ENCODE measurements at regions not wholly inside any gene's neighbourhood (a gene's known extent, or its start where the extent isn't known, plus 50 kb on each side); places are given as distances from the start of the nearest gene placed in this dataset.

GRCh38 chr18:54086863-54087262, 137.6 kb downstream of the MBD2 start:
- Histone ChIP-seq H3K9me3 (no peaks in the 10 kb centered on the region), H3K36me3 (no peaks in the 10 kb centered on the region), H3K27ac (no peak overlapping the region), H3K4me1 (no peaks in the 10 kb centered on the region), H3K27me3 (no peaks in the 10 kb centered on the region), H3K4me3 (no peak overlapping the region)
- intact Hi-C loops (cut with DNase I): no loop called here
- TF ChIP-seq CTCF (IDR thresholded peaks at IDR 0.05): no peak
- DNase-seq (ENCODE audit: low spot score in 2 of 2): no peak

- Histone ChIP-seq H3K27ac (no peak overlapping the region), H3K9me3 (no peaks in the 10 kb centered on the region), H3K4me1 (no peaks in the 10 kb centered on the region), H3K27me3 (no peaks in the 10 kb centered on the region), H3K36me3 (no peaks in the 10 kb centered on the region), H3K4me3 (no peak overlapping the region)
- no peak for DNase-seq (ENCODE audit: low spot score in 2 of 2)
- intact Hi-C loops (cut with DNase I): no loop called here
- no peak for TF ChIP-seq CTCF (IDR thresholded peaks at IDR 0.05)
Observed at GRCh38 chr18:54086046-54086802, 138.2 kb downstream of the MBD2 start.

- no peaks in the 10 kb centered on the region for H3K4me1 ChIP-seq
- H3K27me3 ChIP-seq: no peaks in the 10 kb centered on the region
- no peak for TF ChIP-seq CTCF (IDR thresholded peaks at IDR 0.05)
- H3K9me3 ChIP-seq: no peaks in the 10 kb centered on the region
- no peak for DNase-seq (ENCODE audit: low spot score in 2 of 2)
- no peaks in the 10 kb centered on the region for H3K36me3 ChIP-seq
- no peak overlapping the region for H3K27ac ChIP-seq
- H3K4me3 ChIP-seq: no peak overlapping the region
- intact Hi-C loops (cut with DNase I): no loop called here
Observed at GRCh38 chr18:54080858-54081257, 143.6 kb downstream of the MBD2 start.

GRCh38 chr18:54076166-54076565, 148.3 kb downstream of the MBD2 start:
- no peak overlapping the region for H3K4me3 ChIP-seq
- no peaks in the 10 kb centered on the region for H3K4me1 ChIP-seq
- H3K36me3 ChIP-seq: no peaks in the 10 kb centered on the region
- intact Hi-C loops (cut with DNase I): no loop called here
- no peaks in the 10 kb centered on the region for H3K27me3 ChIP-seq
- no peak overlapping the region for H3K27ac ChIP-seq
- no peak for TF ChIP-seq CTCF (IDR thresholded peaks at IDR 0.05)
- H3K9me3 ChIP-seq: no peaks in the 10 kb centered on the region
- DNase-seq (ENCODE audit: low spot score in 2 of 2): no peak

GRCh38 chr18:54075689-54076088, 148.8 kb downstream of the MBD2 start:
- DNase-seq (ENCODE audit: low spot score in 2 of 2): no peak
- Histone ChIP-seq H3K36me3 (no peaks in the 10 kb centered on the region), H3K27me3 (no peaks in the 10 kb centered on the region), H3K27ac (no peak overlapping the region), H3K4me1 (no peaks in the 10 kb centered on the region), H3K9me3 (no peaks in the 10 kb centered on the region), H3K4me3 (no peak overlapping the region)
- intact Hi-C loops (cut with DNase I): no loop called here
- TF ChIP-seq CTCF (IDR thresholded peaks at IDR 0.05): no peak

GRCh38 chr18:54069729-54070128, 154.7 kb downstream of the MBD2 start:
- H3K4me1 ChIP-seq: no peaks in the 10 kb centered on the region
- no peak for DNase-seq (ENCODE audit: low spot score in 2 of 2)
- TF ChIP-seq CTCF (IDR thresholded peaks at IDR 0.05): no peak
- no peak overlapping the region for H3K4me3 ChIP-seq
- H3K27ac ChIP-seq: no peak overlapping the region
- no peaks in the 10 kb centered on the region for H3K9me3 ChIP-seq
- H3K27me3 ChIP-seq: no peaks in the 10 kb centered on the region
- intact Hi-C loops (cut with DNase I): no loop called here
- H3K36me3 ChIP-seq: no peaks in the 10 kb centered on the region
